ENCODE measurements at regions not wholly inside any gene's neighbourhood (a gene's known extent, or its start where the extent isn't known, plus 50 kb on each side); places are given as distances from the start of the nearest gene placed in this dataset.

DNA sequence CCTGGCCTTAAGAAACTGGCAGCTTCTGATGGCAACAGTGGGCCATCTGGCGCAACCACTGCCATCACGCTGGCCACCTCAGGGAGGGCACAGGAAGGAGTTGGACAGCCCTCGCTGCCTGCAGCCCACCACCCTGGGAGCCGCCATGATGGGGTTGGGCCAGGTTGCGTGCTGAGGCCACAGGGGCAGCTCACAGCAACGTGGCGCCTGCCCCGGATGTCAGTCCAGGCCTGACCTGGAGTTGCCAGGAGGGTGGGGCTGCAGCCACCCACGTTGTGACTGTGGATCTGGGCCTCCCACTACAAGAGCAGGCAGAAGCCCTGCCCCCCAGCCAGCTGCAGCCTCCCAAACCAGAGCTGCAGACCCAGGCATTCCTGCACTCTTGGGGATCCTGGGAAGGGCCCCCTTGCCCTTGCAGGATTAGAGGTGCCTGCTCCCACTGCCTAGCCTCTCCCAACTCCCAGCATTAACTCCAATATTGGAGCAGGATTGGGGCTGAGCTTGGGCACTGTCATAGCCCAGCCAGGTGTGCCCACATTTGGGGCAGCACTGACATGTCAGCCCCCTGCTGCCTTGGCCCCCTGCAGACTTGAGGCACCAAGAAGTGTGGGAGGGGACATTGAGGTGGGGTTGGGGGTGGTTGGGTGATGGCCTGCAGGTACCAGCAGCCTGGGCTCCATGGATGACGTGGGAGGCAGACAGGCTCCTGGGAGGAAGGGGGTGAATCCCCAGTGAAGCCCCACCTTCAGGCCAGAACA is 468.9 kb upstream of the CCDC54 start:
- Histone ChIP-seq H3K27ac (no peak overlapping the region), H3K4me1 (no peaks in the 10 kb centered on the region), H3K27me3 (ENCODE audit: low read depth) (no peaks in the 10 kb centered on the region), H3K4me3 (no peak overlapping the region), H3K9me3 (no peaks in the 10 kb centered on the region), H3K36me3 (no peaks in the 10 kb centered on the region)
- intact Hi-C loops (cut with DNase I), result no loop called here
- ATAC-seq (peak; percentile 12 to 39), DNase-seq (no peak)
- TF ChIP-seq, protein P1, sequence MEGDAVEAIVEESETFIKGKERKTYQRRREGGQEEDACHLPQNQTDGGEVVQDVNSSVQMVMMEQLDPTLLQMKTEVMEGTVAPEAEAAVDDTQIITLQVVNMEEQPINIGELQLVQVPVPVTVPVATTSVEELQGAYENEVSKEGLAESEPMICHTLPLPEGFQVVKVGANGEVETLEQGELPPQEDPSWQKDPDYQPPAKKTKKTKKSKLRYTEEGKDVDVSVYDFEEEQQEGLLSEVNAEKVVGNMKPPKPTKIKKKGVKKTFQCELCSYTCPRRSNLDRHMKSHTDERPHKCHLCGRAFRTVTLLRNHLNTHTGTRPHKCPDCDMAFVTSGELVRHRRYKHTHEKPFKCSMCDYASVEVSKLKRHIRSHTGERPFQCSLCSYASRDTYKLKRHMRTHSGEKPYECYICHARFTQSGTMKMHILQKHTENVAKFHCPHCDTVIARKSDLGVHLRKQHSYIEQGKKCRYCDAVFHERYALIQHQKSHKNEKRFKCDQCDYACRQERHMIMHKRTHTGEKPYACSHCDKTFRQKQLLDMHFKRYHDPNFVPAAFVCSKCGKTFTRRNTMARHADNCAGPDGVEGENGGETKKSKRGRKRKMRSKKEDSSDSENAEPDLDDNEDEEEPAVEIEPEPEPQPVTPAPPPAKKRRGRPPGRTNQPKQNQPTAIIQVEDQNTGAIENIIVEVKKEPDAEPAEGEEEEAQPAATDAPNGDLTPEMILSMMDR (IDR thresholded peaks at IDR 0.05), result no peak

DNA sequence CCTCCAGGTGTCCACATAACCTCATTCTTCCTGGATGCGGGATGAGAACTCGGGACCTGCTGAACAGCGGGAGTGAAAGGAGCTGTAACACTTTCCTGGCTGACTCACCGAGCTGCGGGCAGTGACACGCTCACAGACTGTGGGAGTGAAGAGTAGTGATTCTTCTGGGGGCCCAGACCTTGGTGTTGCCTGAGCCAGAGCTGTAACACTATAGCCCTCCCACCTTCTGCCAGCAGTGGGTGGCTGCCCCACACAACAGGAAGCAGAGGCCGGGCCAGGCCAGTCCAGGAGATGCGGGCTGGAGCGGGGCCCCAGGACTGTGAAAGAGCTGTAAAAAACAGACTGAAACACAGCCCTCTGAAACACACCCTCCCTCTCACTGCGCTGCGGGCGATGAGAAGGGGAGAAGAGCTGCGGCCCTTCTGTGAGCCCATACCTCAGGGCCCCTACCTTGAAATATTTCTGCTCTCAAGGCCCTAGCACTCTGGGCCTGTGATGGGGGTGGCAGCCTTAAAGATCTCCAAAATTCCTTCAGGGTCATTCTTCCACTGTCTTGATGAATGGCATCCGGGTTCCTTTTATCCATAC is 464.0 kb upstream of the CCDC54 start:
- Histone ChIP-seq H3K36me3 (no peaks in the 10 kb centered on the region), H3K27me3 (ENCODE audit: low read depth) (no peaks in the 10 kb centered on the region), H3K27ac (no peak overlapping the region), H3K9me3 (no peaks in the 10 kb centered on the region), H3K4me3 (no peak overlapping the region), H3K4me1 (no peaks in the 10 kb centered on the region)
- TF ChIP-seq, protein P1 (IDR thresholded peaks at IDR 0.05), result no peak
- DNase-seq, result no peak
- no peak for ATAC-seq
- intact Hi-C loops (cut with DNase I), result no loop called here

DNA sequence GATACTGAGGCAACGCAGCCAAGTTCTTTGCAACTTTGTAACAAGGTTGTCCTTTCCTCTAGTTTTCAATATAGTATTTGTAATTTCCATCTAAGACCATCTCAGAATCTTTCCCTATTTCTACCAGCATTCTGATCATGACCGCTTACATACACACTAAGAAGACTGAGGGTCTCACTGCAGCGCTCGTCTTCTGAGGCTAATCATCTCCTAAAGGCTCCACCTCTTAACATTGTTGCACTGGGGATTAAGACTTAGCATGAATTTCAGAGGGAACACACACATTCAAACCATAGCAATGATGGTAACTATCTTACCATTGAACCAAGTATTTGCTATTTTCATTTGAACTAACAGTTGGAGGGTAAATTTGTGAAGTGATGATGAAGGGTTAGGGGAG is 463.3 kb upstream of the CCDC54 start:
- ATAC-seq (no peak), DNase-seq (no peak)
- intact Hi-C loops (cut with DNase I), result no loop called here
- TF ChIP-seq, protein P1 (IDR thresholded peaks at IDR 0.05), result no peak
- Histone ChIP-seq H3K4me1 (no peaks in the 10 kb centered on the region), H3K36me3 (no peaks in the 10 kb centered on the region), H3K9me3 (no peaks in the 10 kb centered on the region), H3K27me3 (ENCODE audit: low read depth) (no peaks in the 10 kb centered on the region), H3K4me3 (no peak overlapping the region), H3K27ac (no peak overlapping the region)

DNA sequence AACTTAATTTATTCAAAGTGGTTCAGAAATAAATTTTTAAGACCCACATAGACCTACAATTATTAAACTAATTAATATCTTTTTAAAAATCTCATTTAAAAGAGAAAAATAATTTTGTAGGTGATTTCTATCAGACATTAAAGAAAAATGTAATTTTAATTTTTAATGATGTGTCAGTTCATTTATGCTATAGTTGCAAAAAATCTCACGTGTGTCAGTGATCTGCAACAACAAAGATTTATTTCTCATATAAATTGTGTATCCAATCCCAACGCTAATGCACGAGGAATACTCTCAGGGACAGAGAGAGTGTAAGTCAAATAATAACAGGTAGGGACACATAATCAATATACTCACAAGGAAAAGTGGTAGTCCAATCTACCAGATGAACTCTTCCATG is 456.6 kb upstream of the CCDC54 start:
- intact Hi-C loops (cut with DNase I), result no loop called here
- Histone ChIP-seq H3K4me3 (no peak overlapping the region), H3K9me3 (no peaks in the 10 kb centered on the region), H3K27ac (no peak overlapping the region), H3K4me1 (no peaks in the 10 kb centered on the region), H3K36me3 (no peaks in the 10 kb centered on the region), H3K27me3 (ENCODE audit: low read depth) (no peaks in the 10 kb centered on the region)
- TF ChIP-seq, protein P1 (IDR thresholded peaks at IDR 0.05), result no peak
- no peak for ATAC-seq
- DNase-seq, result no peak

DNA sequence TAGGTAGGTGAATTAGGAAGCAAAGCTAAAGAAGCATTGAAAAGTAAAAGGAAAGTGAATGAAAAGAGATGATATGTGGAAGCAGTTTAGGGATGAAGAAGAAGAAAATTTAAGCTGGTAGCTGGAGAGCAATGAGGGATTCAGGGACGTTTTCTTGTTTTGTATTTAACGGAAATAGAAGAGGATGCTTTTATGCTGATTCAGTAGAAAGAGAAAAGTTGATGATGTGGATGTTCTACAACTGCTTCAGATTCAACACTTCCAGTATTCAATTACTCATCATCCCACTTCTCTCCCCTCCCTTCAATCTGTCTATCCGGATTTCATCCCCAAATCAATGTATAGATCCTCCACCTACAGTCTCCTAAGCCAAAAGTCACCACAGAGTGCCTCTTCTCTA is 448.2 kb upstream of the CCDC54 start:
- TF ChIP-seq, protein P1 (IDR thresholded peaks at IDR 0.05), result no peak
- Histone ChIP-seq H3K36me3 (no peaks in the 10 kb centered on the region), H3K4me1 (no peaks in the 10 kb centered on the region), H3K4me3 (no peak overlapping the region), H3K27ac (no peak overlapping the region), H3K27me3 (ENCODE audit: low read depth) (no peaks in the 10 kb centered on the region), H3K9me3 (no peaks in the 10 kb centered on the region)
- intact Hi-C loops (cut with DNase I), result no loop called here
- no peak for DNase-seq
- no peak for ATAC-seq

Data from lower lobe of right lung (tissue), 2 donors.